Chondrocyte (in vitro differentiated cells): ENCODE measurements at regions not wholly inside any gene's neighbourhood (a gene's known extent, or its start where the extent isn't known, plus 50 kb on each side); places are given as distances from the start of the nearest gene placed in this dataset.
"Not testable (repeated sequence)": the region's sequence is repeated elsewhere in the genome, so short reads cannot be mapped to it uniquely, and the experiment has no call there.

Source experiments
- DNase-seq: peaks from one replicate; pipeline ENCODE4 v3.0.0; 2021; ENCODE audit warnings: mixed read lengths, low spot score
- H3K27ac Mint-ChIP-seq: one replicate; pipeline ENCODE4 v1.8.0; 2021; ENCODE audit warnings: mild to moderate bottlenecking, moderate library complexity, mixed read lengths; ENCODE audit not compliant: unreplicated experiment
- H3K27me3 Mint-ChIP-seq: 2 replicates; pipeline ENCODE4 v1.8.0; 2021; ENCODE audit warnings: low read depth, mixed read lengths
- H3K36me3 Mint-ChIP-seq: 2 replicates; pipeline ENCODE4 v1.8.0; 2021; ENCODE audit warnings: low read depth, mixed read lengths
- H3K4me1 Mint-ChIP-seq: 2 replicates; pipeline ENCODE4 v1.8.0; 2021; ENCODE audit warnings: low read depth, mild to moderate bottlenecking, mixed read lengths
- H3K4me3 Mint-ChIP-seq: one replicate; pipeline ENCODE4 v1.8.0; 2021; ENCODE audit warnings: mild to moderate bottlenecking, moderate library complexity, mixed read lengths; ENCODE audit not compliant: unreplicated experiment
- H3K9me3 Mint-ChIP-seq: 2 replicates; pipeline ENCODE4 v1.8.0; 2021; ENCODE audit warnings: low read depth, mixed read lengths
- CTCF ChIP-seq: fragments of 200-600 bp; sonication (generic); IDR thresholded peaks from 2 replicates; pipeline ENCODE4 v1.5.0; 2021; ENCODE audit warnings: antibody characterized with exemption, mild to moderate bottlenecking, moderate library complexity

GRCh38 chr5:43798740-43799139, 195.8 kb downstream of the NNT start:
- H3K27me3 Mint-ChIP-seq = peaks cover 24% of the 10 kb centered on the region
- H3K4me1 Mint-ChIP-seq = peaks cover 9% of the 10 kb centered on the region
- TF ChIP-seq CTCF = no peak
- DNase-seq = no peak
- H3K4me3 Mint-ChIP-seq = no peak overlapping the region
- peaks cover 6% of the 10 kb centered on the region for H3K9me3 Mint-ChIP-seq
- H3K27ac Mint-ChIP-seq = no peak overlapping the region
- peaks cover 2% of the 10 kb centered on the region for H3K36me3 Mint-ChIP-seq

DNA sequence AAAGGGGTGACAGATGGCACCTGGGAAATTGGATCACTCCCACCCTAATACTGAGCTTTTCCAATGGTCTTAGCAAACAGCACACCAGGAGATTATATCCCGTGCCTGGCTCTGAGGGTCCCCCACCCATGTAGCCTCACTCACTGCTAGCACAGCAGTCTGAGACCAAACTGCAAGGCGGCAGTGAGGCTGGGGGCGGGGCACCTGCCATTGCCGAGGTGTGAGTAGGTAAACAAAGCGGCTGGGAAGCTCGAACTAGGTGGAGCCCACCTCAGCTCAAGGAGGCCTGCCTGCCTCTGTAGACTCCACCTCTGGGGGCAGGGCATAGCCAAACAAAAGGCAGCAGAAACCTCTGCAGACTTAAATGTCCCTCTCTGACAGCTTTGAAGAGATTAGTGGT, 188.9 kb downstream of the NNT start:
- peaks cover 33% of the 10 kb centered on the region for H3K27me3 Mint-ChIP-seq

GRCh38 chr5:43785198-43785597, 182.2 kb downstream of the NNT start:
- DNase-seq = no peak
- peaks cover 22% of the 10 kb centered on the region for H3K27me3 Mint-ChIP-seq
- peaks cover 2% of the 10 kb centered on the region for H3K36me3 Mint-ChIP-seq
- H3K4me1 Mint-ChIP-seq = peaks cover 7% of the 10 kb centered on the region
- no peak for TF ChIP-seq CTCF
- H3K9me3 Mint-ChIP-seq = peaks cover 12% of the 10 kb centered on the region
- no peak overlapping the region for H3K4me3 Mint-ChIP-seq
- no peak overlapping the region for H3K27ac Mint-ChIP-seq

More for the DNA sequence above, 188.9 kb downstream of the NNT start:
- peaks cover 14% of the 10 kb centered on the region for H3K9me3 Mint-ChIP-seq
- not testable (repeated sequence) for H3K4me1 Mint-ChIP-seq, H3K4me3 Mint-ChIP-seq, H3K27ac Mint-ChIP-seq, H3K36me3 Mint-ChIP-seq
- DNase-seq = peak; percentile 60

DNA sequence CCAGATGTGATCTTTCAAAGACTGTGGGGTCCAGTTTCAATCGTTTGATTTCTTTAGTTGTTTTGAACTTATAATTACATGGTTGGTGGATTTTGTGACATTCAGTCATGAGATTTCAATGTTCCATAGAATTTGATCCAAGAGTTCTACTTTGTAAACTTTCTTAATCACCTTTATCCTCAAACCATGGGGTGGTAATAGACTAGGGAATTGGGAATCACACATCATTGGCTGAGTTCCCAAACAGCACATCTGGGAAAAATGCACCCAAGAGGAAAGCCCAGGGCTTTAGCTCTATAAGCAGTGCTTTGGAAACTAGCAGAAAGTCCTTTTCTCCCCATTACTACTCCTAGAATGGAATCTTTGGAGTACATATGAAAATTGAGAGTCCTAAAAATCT, 177.6 kb downstream of the NNT start:
- TF ChIP-seq CTCF = no peak
- Mint-ChIP-seq H3K4me3 (no peak overlapping the region), H3K9me3 (peaks cover 7% of the 10 kb centered on the region), H3K27ac (no peak overlapping the region), H3K27me3 (peaks cover 7% of the 10 kb centered on the region), H3K4me1 (peaks cover 7% of the 10 kb centered on the region), H3K36me3 (peaks cover 3% of the 10 kb centered on the region)
- no peak for DNase-seq

DNA sequence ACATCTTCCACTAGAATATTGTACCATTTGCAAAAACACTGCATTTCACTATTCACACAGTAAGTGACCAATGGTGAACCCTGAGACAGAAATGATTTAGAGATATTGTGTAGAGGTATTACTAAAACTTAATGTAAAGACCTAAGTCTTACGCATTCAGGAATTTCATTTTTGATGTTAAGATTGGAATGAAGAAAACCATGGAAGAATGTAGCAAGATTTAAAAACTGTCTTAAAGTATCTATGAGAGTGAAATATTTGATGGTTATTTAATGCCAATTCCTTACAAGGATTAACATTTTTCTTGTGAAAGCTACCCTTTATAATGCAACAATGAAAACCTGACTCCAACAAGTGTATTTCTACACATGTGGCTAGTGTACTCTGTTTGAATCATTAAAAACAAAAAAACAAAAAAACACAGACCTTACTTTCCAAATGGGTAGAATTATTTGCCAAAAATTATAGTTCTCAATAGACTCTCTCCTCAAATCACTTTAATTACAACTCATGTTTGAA, 172.0 kb downstream of the NNT start:
- Mint-ChIP-seq H3K4me3 (no peak overlapping the region), H3K4me1 (peaks cover 29% of the 10 kb centered on the region), H3K36me3 (peaks cover 3% of the 10 kb centered on the region), H3K27ac (no peak overlapping the region), H3K9me3 (peaks cover 10% of the 10 kb centered on the region), H3K27me3 (no peaks in the 10 kb centered on the region)
- no peak for TF ChIP-seq CTCF
- DNase-seq = no peak

GRCh38 chr5:43773478-43773844, 170.5 kb downstream of the NNT start:
- peaks cover 37% of the 10 kb centered on the region for H3K4me1 Mint-ChIP-seq
- H3K27me3 Mint-ChIP-seq = no peaks in the 10 kb centered on the region
- H3K27ac Mint-ChIP-seq = peak overlapping the region; percentile 94

More at GRCh38 chr5:43773478-43773844, 170.5 kb downstream of the NNT start:
- Mint-ChIP-seq H3K9me3 (peaks cover 10% of the 10 kb centered on the region), H3K4me3 (no peak overlapping the region), H3K36me3 (peaks cover 3% of the 10 kb centered on the region)
- no peak for DNase-seq
- TF ChIP-seq CTCF = no peak
